Suppressor macrophage treated with lipopolysaccharide for 1 hour (primary cell): ENCODE measurements at regions not wholly inside any gene's neighbourhood (a gene's known extent, or its start where the extent isn't known, plus 50 kb on each side); places are given as distances from the start of the nearest gene placed in this dataset.
A peak's percentile ranks its signal among the peaks of the same experiment; 100 is the strongest.

Experiments used
- DNase-seq, 3 donors: peaks; one replicate each; pipeline ENCODE4 v3.0.0-alpha.2; 2020 to 2022

GRCh38 chr2:62447411-62447810 is 58.6 kb downstream of the TMEM17 start:
- DNase-seq, result no peak

GRCh38 chr2:62446491-62446890 is 59.5 kb downstream of the TMEM17 start:
- DNase-seq, result no peak

- DNase-seq, result no peak
Measured at GRCh38 chr2:62443886-62444285, 62.1 kb downstream of the TMEM17 start.

- no peak for DNase-seq
Measured at GRCh38 chr2:62443471-62443870, 62.5 kb downstream of the TMEM17 start.

- DNase-seq, result no peak
Measured at GRCh38 chr2:62441824-62442223, 64.2 kb downstream of the TMEM17 start.

- DNase-seq, result no peak
Measured at GRCh38 chr2:62441421-62441820, 64.6 kb downstream of the TMEM17 start.

- DNase-seq, result no peak
Measured at GRCh38 chr2:62440281-62440946, 65.6 kb downstream of the TMEM17 start.

- no peak for DNase-seq
Measured at GRCh38 chr2:62439425-62439824, 66.6 kb downstream of the TMEM17 start.

GRCh38 chr2:62437785-62438184 is 68.2 kb downstream of the TMEM17 start:
- no peak for DNase-seq

- no peak for DNase-seq
Measured at GRCh38 chr2:62435720-62436119, 70.3 kb downstream of the TMEM17 start.

- peak in 1 of 3 donors; percentile 9 for DNase-seq
Measured at GRCh38 chr2:62432407-62432806, 73.6 kb downstream of the TMEM17 start.

- DNase-seq, result no peak
Measured at GRCh38 chr2:62431512-62431911, 74.5 kb downstream of the TMEM17 start.

GRCh38 chr2:62430146-62430545 is 75.8 kb downstream of the TMEM17 start:
- no peak for DNase-seq

GRCh38 chr2:62427146-62427545 is 78.8 kb downstream of the TMEM17 start:
- DNase-seq, result no peak

GRCh38 chr2:62426154-62426912 is 79.7 kb downstream of the TMEM17 start:
- DNase-seq, result no peak

GRCh38 chr2:62425684-62426083 is 80.3 kb downstream of the TMEM17 start:
- DNase-seq, result no peak

- DNase-seq, result peak; percentile 14 to 31 (median 30)
Measured at GRCh38 chr2:62424899-62425298, 81.1 kb downstream of the TMEM17 start.

- no peak for DNase-seq
Measured at GRCh38 chr2:62423883-62424458, 82.0 kb downstream of the TMEM17 start.

GRCh38 chr2:62423235-62423634 is 82.8 kb downstream of the TMEM17 start:
- DNase-seq, result no peak

- DNase-seq, result no peak
Measured at GRCh38 chr2:62415518-62415917, 90.5 kb downstream of the TMEM17 start.

GRCh38 chr2:62415019-62415431 is 91.0 kb downstream of the TMEM17 start:
- peak; percentile 61 to 73 (median 71) for DNase-seq

GRCh38 chr2:62413116-62413663 is 92.8 kb downstream of the TMEM17 start:
- no peak for DNase-seq

GRCh38 chr2:62412347-62412742 is 93.7 kb downstream of the TMEM17 start:
- no peak for DNase-seq

GRCh38 chr2:62410926-62411456 is 95.0 kb downstream of the TMEM17 start:
- DNase-seq, result no peak
